Stimulated activated naive CD4-positive, alpha-beta T cell treated with Interleukin-2 at 50 U/mL for 16 hours (primary cell): ENCODE measurements at regions not wholly inside any gene's neighbourhood (a gene's known extent, or its start where the extent isn't known, plus 50 kb on each side); places are given as distances from the start of the nearest gene placed in this dataset.

ENCODE experiments used
- DNase-seq: peaks from one replicate; lab custom pipeline; 2025; lab: John Stamatoyannopoulos, UW

- no peak for DNase-seq
Measured at GRCh38 chr12:125890366-125890905, 825.2 kb downstream of the AACS start.

DNA sequence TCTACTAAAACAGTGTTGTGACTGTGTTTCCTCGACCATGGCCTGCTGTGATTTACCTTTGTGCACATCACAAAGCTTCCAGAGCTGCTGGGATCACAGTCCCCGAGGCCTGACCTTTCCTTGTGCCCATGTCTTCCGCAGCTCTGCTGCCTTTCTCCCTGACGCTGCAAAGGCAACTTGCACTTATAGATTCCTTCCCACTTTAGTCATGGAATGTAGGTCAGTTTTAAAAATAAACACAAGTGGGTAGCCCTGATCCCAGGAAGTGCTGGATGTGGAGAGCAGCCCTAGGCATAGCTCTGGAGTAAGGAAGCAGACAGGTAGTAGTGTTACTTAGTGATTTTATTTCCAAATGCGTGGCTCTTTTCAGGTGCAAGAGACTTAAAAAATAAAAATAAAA is 825.7 kb downstream of the AACS start:
- DNase-seq, result no peak

GRCh38 chr12:125892276-125892675 is 827.0 kb downstream of the AACS start:
- no peak for DNase-seq

- no peak for DNase-seq
Measured at GRCh38 chr12:125902991-125903390, 837.8 kb downstream of the AACS start.

- no peak for DNase-seq
Measured at GRCh38 chr12:125907351-125907750, 842.1 kb downstream of the AACS start.

DNA sequence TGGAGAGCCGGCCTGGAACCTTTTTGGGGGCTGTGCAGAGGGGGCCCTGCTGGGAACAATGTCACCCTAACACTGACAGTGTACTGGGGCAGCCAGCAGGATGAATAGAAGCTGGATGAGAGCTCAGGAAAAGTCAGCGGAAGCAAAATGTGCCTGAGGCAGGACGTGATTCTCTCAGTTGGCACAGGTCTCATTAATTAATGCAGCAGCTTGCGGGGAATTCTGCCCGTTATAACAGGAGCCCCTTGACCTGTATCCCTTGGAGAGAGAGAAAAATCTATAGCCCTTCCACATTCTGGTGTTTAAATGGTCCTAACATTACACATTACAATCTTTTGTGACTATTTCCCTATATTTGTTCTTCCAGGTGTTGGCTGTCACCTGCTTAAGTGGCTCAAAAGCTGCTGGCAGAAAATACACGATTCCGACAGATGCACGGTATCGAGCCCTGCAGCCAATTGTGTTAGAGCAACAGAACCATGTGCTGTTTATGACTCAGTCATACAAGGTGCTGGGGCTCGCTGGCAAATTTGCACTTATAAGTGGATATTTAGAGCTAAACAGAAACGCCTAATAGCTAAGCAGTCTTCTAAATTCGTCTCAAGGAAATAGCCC is 854.7 kb downstream of the AACS start:
- DNase-seq, result no peak

GRCh38 chr12:125922330-125922729 is 857.1 kb downstream of the AACS start:
- no peak for DNase-seq

DNA sequence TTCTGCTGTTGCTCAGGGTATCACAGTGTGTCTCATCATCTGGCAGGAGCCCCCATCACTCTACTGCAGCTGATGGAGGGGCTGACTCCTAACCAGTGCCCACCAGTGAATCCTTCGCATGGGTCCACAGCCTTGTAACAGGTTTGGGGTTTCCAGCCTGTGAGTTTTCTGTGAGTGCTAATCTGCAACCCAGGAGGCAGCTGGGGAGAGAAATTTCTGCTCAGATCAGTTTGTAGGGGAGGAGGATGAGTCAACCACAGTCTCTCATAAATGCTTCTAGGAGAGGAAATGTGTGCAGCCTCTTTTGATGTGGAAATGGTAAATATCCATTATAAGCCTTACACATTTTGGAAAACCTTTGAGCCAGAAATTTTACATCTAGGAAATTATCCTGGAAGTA is 871.3 kb downstream of the AACS start:
- no peak for DNase-seq

- DNase-seq, result no peak
Measured at GRCh38 chr12:125944446-125944845, 879.2 kb downstream of the AACS start.

- no peak for DNase-seq
Measured at GRCh38 chr12:125949471-125949870, 884.2 kb downstream of the AACS start.

GRCh38 chr12:125954362-125954761 is 889.1 kb downstream of the AACS start:
- no peak for DNase-seq

DNA sequence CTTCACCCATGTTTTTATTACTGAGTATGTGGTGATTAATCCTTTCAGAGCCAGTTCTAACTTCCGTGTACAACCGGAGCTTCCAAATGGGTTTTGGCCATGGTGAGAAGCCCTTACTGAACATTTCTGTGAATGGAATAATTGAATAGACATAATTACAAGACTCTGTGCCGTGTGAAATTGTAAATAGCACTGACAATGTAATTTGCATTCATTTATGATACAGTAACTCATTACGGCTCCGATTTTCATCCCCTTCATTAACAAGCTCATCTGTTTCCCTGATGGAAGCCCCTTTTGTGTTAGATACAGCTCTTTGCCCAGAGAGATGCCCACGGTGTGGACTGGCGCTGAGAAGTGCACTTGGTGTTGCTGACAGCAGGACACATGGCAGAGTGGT is 891.0 kb downstream of the AACS start:
- no peak for DNase-seq

GRCh38 chr12:125966641-125967040 is 901.4 kb downstream of the AACS start:
- no peak for DNase-seq

DNA sequence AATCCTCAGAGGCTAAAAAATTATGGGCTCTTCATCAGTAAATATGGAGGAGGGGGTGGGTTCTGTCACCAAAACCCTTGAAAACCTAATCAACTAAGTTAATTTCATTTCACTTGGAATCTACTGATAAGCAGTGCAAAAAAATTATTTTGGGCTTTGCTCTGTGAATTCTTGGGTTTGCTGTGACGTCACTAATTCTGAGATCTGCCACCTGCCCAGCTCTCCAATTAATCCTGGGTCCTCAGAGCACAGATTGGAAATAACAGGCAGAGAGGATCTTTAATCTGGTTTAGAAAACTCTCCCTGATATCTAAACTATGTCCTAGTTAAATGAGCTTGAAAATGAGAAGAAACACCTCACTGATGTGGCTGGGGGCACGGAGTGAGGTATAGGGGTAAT is 903.2 kb downstream of the AACS start:
- DNase-seq, result no peak

DNA sequence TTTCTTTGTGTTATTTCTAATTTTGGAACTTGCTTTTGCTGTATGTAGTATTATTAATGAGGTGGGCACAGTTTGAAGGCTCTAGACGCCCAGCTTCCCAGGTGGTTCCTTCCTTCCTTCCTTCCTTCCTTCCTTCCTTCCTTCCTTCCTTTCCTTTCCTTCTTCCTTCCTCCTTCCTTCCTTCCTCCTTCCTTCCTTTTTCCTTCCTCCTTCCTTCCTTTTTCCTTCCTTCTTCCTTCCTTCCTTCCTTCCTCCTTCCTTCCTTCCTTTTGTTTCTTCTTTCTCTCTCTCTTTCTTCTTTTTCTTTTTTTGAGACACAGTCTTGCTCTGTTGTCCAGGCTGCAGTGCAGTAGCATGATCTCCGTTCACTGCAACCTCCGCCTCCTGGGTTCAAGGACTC is 906.7 kb downstream of the AACS start:
- DNase-seq, result no peak

GRCh38 chr12:125978286-125978685 is 913.1 kb downstream of the AACS start:
- no peak for DNase-seq

DNA sequence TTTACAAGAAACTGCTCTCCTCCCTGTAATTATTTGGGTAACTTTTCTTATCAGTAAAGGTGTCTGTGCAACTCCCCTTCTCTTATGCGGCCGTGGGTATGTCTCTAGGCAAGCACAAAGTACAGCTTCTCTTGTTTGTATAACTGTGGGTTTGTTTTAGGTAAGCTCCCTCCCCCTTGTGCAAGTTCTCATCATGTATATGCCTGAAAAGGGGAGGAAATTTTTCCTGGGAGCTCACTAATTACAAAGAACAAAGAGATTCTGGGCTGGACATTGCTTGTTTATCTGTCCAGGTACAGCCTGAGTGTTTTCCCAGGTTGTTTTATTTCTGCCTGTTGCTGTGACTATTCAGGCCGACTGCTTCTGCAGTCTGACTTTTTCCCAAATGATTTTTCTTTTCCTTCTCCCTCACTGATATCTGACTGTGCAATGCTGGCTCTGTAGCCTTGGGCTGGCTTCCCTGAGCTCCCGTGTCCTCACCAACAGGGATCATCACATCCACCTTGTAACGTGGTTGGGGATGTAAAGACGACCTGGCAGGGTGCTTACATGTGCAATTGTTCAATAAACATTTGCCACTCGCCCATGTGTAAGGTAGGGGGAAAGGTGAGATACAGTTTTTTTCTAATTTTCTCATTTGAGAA is 916.5 kb downstream of the AACS start:
- no peak for DNase-seq

GRCh38 chr12:125983094-125983783 is 918.0 kb downstream of the AACS start:
- DNase-seq, result no peak

GRCh38 chr12:125983784-125984500 is 918.7 kb downstream of the AACS start:
- DNase-seq, result no peak

DNA sequence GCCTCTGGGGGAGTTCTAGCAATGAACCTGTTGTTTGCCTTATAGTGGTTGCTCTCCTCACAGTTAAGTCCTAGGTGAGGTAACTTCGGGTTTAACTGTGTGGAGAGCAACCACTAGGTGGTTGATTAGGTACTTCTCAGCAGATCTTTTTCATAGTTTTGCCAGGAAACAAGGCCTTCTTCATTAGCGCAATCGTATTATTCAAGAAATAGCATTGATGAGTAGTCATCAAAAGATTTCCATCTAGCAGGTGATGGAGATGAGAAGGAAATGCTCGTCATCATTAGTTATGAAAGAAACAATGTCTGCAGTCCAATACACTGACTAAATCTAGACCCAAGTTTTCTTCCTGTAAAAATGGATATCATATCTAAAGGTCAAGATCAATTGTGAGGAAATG is 923.3 kb downstream of the AACS start:
- no peak for DNase-seq

DNA sequence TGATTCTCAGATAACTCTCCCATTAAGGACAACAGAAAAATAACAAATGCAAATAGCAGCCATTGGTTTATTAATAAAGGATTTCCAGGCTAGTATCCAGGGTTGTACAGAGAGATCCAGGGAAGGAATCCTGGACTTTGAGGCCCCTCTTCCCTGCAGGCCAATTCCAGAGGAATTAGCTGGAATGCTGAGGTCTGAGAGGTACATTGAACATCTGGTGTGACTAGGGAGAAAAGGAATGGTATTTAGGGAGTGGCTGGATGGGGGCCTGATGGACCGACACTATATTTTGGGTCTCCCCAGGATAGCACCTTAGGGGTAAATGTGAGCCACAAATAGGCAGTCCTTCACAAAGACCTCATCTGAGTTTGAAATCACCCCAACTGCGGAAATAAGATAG is 924.5 kb downstream of the AACS start:
- DNase-seq, result no peak

DNA sequence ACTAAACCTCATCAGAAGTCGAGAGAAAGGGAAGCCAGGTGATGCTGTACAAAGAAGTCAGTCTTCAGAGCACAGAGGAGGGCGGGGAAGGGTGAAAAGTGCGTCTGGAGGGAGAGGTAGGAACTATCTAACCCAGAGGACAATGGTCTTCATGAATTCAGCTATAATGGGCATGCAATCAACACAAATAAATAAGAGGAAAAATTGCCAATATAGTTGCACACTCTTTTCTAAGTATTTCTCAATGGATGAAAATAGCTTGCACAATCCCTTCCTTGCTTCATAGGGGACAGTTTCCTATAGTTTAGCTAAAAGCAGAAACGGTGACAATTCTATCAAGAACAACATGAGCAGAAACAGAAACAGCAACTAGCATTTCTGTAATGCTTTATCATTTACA is 931.2 kb downstream of the AACS start:
- no peak for DNase-seq

DNA sequence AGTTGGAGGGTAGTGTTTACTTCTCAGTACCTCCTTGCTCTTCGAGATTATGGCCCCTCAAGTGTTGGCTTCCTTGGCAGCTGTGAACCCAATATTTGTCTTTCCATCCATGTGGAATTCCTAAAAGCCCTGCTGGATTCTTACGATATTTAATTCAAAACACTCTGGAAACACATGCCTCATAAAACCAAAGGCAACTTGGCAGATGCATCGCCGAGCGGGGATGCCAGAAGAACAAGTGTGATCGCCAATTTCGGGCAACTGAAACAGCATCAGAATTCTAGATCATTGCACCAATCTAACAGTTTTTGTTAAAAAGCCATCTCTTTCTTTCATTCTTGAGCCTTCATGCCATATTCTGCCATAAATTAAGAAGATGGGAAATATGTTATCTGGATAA is 934.4 kb downstream of the AACS start:
- no peak for DNase-seq
